ENCODE measurements at regions not wholly inside any gene's neighbourhood (a gene's known extent, or its start where the extent isn't known, plus 50 kb on each side); places are given as distances from the start of the nearest gene placed in this dataset.

- DNase-seq: no peak
Observed at GRCh38 chr10:129329385-129330055, 137.5 kb upstream of the MGMT start.

DNA sequence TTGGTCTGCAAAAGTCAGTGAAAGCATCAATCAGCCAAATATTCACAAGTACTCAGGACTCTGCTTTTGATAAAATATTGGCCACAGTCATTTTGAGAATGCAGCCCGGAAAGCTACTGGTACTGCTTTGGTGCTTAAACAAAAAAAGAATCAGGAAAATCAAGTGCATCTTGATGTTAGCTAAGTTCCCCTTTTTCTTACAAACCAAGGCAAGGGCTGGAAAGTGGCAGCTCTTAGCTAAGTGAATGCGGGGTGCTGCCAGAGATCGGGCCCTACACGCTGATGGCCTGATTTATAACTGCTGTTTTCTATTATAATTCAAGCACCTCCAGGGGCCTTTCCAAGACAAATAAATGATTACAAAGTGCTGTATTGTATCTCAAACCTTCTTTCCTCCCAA is 136.8 kb upstream of the MGMT start:
- DNase-seq: no peak

DNA sequence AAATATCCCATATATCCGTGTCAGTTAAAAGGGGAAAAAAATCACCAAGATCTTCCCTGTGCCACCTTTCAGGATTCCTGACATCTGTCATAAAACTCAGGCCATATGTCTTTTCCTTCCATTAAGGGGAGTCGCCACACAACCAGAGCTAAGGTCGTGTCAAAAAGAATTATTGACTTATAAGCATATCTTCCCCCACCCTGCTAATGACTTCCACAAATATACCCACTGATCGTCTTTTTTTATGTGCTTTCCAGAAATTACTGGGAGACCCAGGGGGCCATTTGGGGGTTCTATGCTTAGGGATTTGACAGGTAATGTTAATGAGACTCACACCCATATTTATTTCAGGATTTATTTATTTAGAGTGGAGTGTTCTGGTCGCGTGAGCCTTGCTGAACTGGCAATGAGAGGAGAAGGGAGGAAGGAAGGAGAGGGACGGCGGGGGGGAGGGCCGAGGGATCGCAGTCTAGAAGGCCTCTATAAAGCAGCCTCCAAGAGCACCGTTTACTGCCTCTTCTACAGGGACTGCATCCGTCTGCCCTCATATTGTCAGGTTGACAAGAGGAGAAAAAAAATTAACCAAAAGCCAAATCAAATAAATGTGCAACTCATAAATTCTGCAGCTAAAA is 135.7 kb upstream of the MGMT start:
- DNase-seq: no peak

GRCh38 chr10:129331839-129332220 is 135.2 kb upstream of the MGMT start:
- no peak for DNase-seq

- DNase-seq: no peak
Observed at GRCh38 chr10:129332476-129332875, 134.6 kb upstream of the MGMT start.

GRCh38 chr10:129333706-129334105 is 133.3 kb upstream of the MGMT start:
- DNase-seq: no peak

- DNase-seq: no peak
Observed at GRCh38 chr10:129334266-129334665, 132.8 kb upstream of the MGMT start.

DNA sequence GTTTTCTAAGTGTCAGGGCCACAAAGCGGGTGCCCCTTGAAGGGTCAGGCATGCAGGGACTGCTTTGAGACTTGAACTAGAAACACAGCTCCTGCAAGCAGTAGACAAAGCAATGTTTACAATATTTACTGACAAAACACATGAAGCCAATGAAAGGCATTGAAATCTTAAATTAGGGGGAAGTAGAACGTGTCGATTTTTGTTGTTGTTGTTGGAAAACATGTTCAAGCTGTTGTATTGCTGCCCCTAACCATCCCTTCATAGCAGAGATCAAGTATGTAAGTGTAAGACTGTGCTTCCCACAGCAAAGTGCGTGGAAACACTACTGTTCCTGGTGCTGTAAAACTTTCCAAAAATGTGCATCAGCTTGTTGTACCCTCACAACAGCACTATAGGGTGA is 131.6 kb upstream of the MGMT start:
- no peak for DNase-seq

GRCh38 chr10:129335942-129336341 is 131.1 kb upstream of the MGMT start:
- no peak for DNase-seq

DNA sequence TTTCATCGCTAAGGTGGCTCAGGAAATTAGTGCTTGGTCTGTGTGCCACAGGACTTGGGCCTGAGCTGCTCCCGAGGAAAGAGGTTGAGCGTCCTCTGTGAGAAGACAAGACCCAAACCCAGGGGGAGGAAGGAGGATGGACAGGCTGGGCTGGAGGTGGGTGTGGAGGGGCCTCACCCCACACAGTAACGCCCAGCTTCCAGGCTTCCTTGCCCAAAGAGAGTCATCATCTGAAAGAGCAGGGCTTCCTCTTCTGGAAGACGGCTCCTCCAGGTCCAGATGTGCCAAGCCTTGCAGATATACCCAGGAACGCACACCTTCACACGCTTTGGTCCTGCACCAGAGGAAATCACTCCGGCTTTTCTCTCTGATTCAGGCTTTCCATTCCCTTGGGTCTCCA is 127.8 kb upstream of the MGMT start:
- DNase-seq: no peak

DNA sequence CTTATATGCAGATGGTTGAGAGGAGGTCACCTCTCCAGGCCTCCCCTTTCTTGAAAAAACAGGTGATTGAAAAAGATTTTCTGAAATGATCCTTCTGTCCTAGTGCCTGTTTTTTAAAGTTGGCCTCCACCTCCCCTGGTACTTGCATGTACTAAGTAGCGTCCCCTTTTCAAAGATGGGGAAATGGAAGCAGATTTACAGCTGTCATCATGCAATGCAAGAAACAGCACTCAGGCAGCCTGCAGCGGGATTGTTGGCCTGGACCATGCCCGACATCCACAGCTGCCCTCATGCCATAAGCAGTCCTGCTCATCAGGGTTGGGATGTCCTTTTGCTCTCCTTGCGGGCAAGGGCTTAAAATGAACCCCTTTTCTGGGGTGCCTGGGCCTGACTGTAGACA is 127.2 kb upstream of the MGMT start:
- DNase-seq: no peak

DNA sequence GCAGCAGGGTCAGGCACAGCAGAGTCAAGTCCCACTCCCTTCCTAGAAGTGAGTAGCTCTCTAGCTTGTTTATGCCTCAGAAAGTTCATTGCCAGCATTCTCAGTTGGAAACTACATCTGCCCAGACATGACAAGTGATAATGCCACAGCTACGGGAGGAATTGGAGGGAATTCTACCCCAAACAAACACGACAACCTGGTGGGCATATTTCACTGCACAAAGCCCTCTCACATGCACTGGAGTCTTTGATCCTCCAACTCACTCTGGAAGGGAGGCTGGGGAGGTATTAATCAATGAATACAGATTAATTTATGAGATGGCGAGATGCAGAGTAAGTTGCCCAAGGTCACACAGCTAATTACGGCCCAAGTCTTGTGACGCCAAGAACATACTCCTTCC is 126.0 kb upstream of the MGMT start:
- no peak for DNase-seq

GRCh38 chr10:129342385-129342784 is 124.7 kb upstream of the MGMT start:
- no peak for DNase-seq

DNA sequence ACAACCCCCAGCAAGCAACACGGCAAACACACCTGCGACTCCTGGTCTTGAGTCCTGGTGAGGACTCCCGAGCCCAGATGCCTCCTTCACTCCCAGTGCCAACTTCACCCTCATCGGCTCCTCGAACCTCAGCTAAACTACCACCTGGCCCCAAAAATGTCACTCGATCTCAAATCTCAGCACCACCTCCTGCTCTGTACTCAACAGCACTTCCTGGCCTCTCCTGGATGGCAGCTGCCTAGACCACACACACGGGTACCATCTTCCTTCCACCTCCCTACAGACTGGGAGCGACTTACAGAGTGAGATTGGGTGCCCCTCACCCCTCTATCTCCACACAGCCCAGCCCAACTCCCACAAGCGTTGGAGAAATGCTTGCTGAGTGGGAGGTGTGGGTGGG is 123.9 kb upstream of the MGMT start:
- DNase-seq: no peak

DNA sequence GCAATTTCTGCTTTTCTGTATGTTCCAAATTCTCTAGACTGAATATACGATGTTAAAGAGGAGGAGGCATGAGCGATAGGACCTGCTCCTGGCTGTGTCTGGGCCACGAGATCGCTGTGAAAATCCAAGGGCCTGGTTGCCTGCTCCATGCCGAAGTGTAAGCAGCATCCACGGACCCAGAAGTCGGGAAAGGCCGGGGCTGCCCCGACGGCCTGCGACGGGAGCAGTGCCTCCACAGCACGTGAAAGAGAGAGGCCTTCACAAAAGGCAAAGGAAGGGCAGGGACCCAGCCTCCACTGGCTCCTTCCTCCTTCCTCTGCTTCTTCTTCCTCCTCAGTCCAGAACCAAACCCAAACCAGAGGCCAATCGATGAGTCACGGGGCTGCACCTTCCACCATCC is 122.9 kb upstream of the MGMT start:
- no peak for DNase-seq

GRCh38 chr10:129344731-129345355 is 122.2 kb upstream of the MGMT start:
- no peak for DNase-seq

GRCh38 chr10:129345763-129346162 is 121.3 kb upstream of the MGMT start:
- DNase-seq: no peak

- no peak for DNase-seq
Observed at GRCh38 chr10:129350690-129351089, 116.4 kb upstream of the MGMT start.

- DNase-seq: no peak
Observed at GRCh38 chr10:129353101-129353500, 113.9 kb upstream of the MGMT start.

DNA sequence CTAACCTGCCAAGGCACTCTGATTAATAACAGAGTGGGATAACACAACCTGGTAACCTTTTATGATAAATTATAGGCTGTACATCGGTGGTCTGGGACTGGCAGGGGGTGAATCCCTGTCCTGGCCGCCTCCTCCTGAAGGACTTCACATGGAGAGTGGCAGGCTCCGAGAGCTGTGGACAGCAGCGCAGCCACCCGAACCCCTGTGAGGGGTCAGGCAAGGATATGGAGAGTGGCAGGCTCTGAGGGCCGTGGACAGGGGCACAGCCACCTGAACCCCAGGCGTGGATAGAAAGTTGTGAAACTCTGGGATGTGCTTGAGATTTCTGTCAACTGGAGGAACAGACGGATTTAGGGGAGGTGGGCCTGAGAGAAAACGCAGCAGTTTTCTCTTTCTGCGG is 107.0 kb upstream of the MGMT start:
- no peak for DNase-seq

DNA sequence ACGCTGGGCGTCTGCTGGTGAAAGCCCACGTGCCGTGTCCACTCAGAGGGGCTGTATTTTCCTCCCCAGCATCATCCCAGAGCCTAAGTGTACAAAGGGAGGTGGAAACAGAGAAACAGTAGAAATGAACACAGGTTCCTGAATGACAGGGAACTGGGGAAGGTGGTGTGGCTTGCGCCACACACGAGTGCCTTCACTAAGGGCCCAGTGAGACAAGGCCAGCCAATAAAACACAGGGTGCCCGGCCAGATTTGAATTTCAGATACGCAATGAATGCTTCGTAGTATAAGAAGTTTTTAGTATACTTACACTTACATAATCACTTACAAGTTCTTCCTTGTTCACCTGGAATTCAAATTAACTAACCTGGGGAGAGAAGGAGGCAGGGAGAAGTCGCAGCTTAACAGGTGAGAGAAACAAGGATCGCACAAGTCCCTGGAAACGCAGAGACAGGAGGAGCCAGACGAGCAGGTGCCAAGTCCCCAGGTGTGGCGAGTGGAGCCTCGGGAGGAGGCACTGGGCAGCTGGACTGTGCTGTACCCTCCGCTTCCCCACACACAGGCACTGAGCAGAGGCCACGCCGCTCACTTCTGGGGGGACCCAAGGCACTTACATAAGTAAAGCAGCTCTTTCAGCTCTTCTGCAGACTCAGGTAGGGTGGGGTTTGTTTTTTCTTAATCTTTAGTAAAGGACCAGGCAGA is 105.2 kb upstream of the MGMT start:
- no peak for DNase-seq

DNA sequence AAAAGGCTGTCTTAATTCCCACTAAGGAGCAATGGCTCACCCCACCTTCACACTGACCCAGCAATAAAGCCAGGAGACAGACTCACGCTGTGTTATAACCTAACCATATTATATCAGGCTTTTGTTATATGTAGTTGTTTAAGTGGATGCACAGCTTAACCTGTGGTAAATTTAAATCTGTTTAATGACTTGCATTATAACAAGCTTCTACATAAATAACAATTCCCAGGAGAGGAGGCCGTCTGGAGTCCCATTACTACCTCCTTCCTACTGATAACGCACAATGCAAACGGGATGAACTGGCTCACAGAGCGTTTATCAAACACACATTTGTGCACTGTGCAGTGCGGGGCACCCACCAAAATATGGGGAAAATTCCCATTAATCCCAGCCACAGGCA is 102.1 kb upstream of the MGMT start:
- DNase-seq: no peak

GRCh38 chr10:129365767-129366402 is 101.2 kb upstream of the MGMT start:
- no peak for DNase-seq

GRCh38 chr10:129366450-129366849 is 100.6 kb upstream of the MGMT start:
- no peak for DNase-seq

All from NCI-H2029 (cell line).